ENCODE measurements at regions not wholly inside any gene's neighbourhood (a gene's known extent, or its start where the extent isn't known, plus 50 kb on each side); places are given as distances from the start of the nearest gene placed in this dataset.
A peak's percentile ranks its signal among the peaks of the same experiment; 100 is the strongest.
"Not testable (repeated sequence)": the region's sequence is repeated elsewhere in the genome, so short reads cannot be mapped to it uniquely, and the experiment has no call there.

GRCh38 chr5:23727271-23727670 is 219.9 kb downstream of the PRDM9 start:
- peak; percentile 19 for DNase-seq

GRCh38 chr5:23730023-23730422 is 222.6 kb downstream of the PRDM9 start:
- no peak for DNase-seq

- DNase-seq = no peak
Observed at GRCh38 chr5:23740029-23740428, 232.6 kb downstream of the PRDM9 start.

GRCh38 chr5:23742701-23743100 is 235.3 kb downstream of the PRDM9 start:
- DNase-seq = no peak

GRCh38 chr5:23755906-23756305 is 248.5 kb downstream of the PRDM9 start:
- DNase-seq = no peak

- DNase-seq = no peak
Observed at GRCh38 chr5:23756779-23757178, 249.4 kb downstream of the PRDM9 start.

GRCh38 chr5:23763170-23763569 is 255.8 kb downstream of the PRDM9 start:
- no peak for DNase-seq

GRCh38 chr5:23776684-23777083 is 269.3 kb downstream of the PRDM9 start:
- no peak for DNase-seq

GRCh38 chr5:23800307-23800706 is 292.9 kb downstream of the PRDM9 start:
- not testable (repeated sequence) for DNase-seq

- no peak for DNase-seq
Observed at GRCh38 chr5:23820765-23821471, 313.5 kb downstream of the PRDM9 start.

GRCh38 chr5:23823521-23823920 is 316.1 kb downstream of the PRDM9 start:
- DNase-seq = no peak

GRCh38 chr5:23825196-23825595 is 317.8 kb downstream of the PRDM9 start:
- no peak for DNase-seq

- no peak for DNase-seq
Observed at GRCh38 chr5:23840083-23840482, 332.7 kb downstream of the PRDM9 start.

GRCh38 chr5:23864786-23865185 is 357.4 kb downstream of the PRDM9 start:
- no peak for DNase-seq

- no peak for DNase-seq
Observed at GRCh38 chr5:23877847-23878246, 370.4 kb downstream of the PRDM9 start.

- no peak for DNase-seq
Observed at GRCh38 chr5:23884405-23885031, 377.1 kb downstream of the PRDM9 start.

- no peak for DNase-seq
Observed at GRCh38 chr5:23893561-23893960, 386.2 kb downstream of the PRDM9 start.

- no peak for DNase-seq
Observed at GRCh38 chr5:23895614-23896013, 388.2 kb downstream of the PRDM9 start.

- no peak for DNase-seq
Observed at GRCh38 chr5:23930985-23931384, 423.6 kb downstream of the PRDM9 start.

GRCh38 chr5:23951261-23951928 is 444.0 kb downstream of the PRDM9 start:
- DNase-seq = not testable (repeated sequence)

- DNase-seq = no peak
Observed at GRCh38 chr5:23963449-23963848, 456.0 kb downstream of the PRDM9 start.

- no peak for DNase-seq
Observed at GRCh38 chr5:23977365-23977764, 470.0 kb downstream of the PRDM9 start.

GRCh38 chr5:23977997-23978396 is 470.6 kb downstream of the PRDM9 start:
- DNase-seq = no peak

GRCh38 chr5:23991406-23991805 is 484.0 kb downstream of the PRDM9 start:
- DNase-seq = no peak
